HG02981 (cell line): ENCODE measurements at regions not wholly inside any gene's neighbourhood (a gene's known extent, or its start where the extent isn't known, plus 50 kb on each side); places are given as distances from the start of the nearest gene placed in this dataset.

Experiments used
- ATAC-seq: cut with Tn5 transposase; IDR thresholded peaks from one replicate; pipeline ENCODE4 v1.9.1; 2021; ENCODE audit warnings: mild to moderate bottlenecking, moderate library complexity; ENCODE audit not compliant: unreplicated experiment

- no peak for ATAC-seq
Observed at GRCh38 chr10:85193796-85194195, 865.4 kb downstream of the CCSER2 start.

GRCh38 chr10:85194706-85195105 is 866.3 kb downstream of the CCSER2 start:
- ATAC-seq = no peak

- no peak for ATAC-seq
Observed at GRCh38 chr10:85195596-85195995, 867.2 kb downstream of the CCSER2 start.

- ATAC-seq = no peak
Observed at GRCh38 chr10:85204814-85205213, 876.4 kb downstream of the CCSER2 start.

- ATAC-seq = no peak
Observed at GRCh38 chr10:85212526-85212925, 884.1 kb downstream of the CCSER2 start.

GRCh38 chr10:85213493-85213892 is 885.1 kb downstream of the CCSER2 start:
- ATAC-seq = no peak

GRCh38 chr10:85222300-85222699 is 893.9 kb downstream of the CCSER2 start:
- no peak for ATAC-seq

GRCh38 chr10:85224366-85224940 is 896.1 kb downstream of the CCSER2 start:
- no peak for ATAC-seq

- ATAC-seq = no peak
Observed at GRCh38 chr10:85225311-85225710, 896.9 kb downstream of the CCSER2 start.

GRCh38 chr10:85226596-85226995 is 898.2 kb downstream of the CCSER2 start:
- no peak for ATAC-seq

GRCh38 chr10:85228726-85229125 is 900.3 kb downstream of the CCSER2 start:
- no peak for ATAC-seq

- ATAC-seq = no peak
Observed at GRCh38 chr10:85231534-85232270, 903.3 kb downstream of the CCSER2 start.

- ATAC-seq = no peak
Observed at GRCh38 chr10:85235258-85235657, 906.9 kb downstream of the CCSER2 start.

GRCh38 chr10:85238676-85239075 is 910.3 kb downstream of the CCSER2 start:
- no peak for ATAC-seq

- ATAC-seq = no peak
Observed at GRCh38 chr10:85250304-85250703, 921.9 kb downstream of the CCSER2 start.

- no peak for ATAC-seq
Observed at GRCh38 chr10:85256481-85256880, 928.1 kb downstream of the CCSER2 start.

- ATAC-seq = no peak
Observed at GRCh38 chr10:85259908-85260307, 931.5 kb downstream of the CCSER2 start.

- no peak for ATAC-seq
Observed at GRCh38 chr10:85262992-85263391, 934.6 kb downstream of the CCSER2 start.

GRCh38 chr10:85265121-85265520 is 936.7 kb downstream of the CCSER2 start:
- no peak for ATAC-seq

- ATAC-seq = no peak
Observed at GRCh38 chr10:85266808-85267207, 938.4 kb downstream of the CCSER2 start.

GRCh38 chr10:85280014-85280413 is 951.6 kb downstream of the CCSER2 start:
- no peak for ATAC-seq
